SK-N-DZ (cell line): ENCODE measurements at regions not wholly inside any gene's neighbourhood (a gene's known extent, or its start where the extent isn't known, plus 50 kb on each side); places are given as distances from the start of the nearest gene placed in this dataset.
A peak's percentile ranks its signal among the peaks of the same experiment; 100 is the strongest.
"Not testable (repeated sequence)": the region's sequence is repeated elsewhere in the genome, so short reads cannot be mapped to it uniquely, and the experiment has no call there.

Experiments used
- DNase-seq: peaks from one replicate; pipeline ENCODE4 v3.0.0-alpha.2; 2015; ENCODE audit warnings: low spot score

DNA sequence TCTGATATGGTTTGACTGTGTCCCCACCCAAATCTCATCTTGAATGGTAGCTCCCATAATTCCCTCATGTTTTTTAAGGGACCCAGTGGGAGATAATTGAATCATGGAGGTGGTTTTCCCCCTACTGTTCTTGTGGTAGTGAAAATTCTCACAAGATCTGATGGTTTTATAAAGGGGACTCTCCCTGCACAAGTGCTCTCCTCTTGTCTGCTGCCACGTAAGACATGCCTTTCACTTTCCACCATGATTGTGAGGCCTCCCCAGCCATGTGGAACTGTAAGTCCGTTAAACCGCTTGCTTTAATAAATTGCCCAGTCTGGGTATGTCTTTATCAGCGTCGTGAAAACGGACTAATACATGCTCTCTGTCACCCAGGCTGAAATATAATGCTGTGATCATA is 200.9 kb upstream of the SLIT2 start:
- no peak for DNase-seq

DNA sequence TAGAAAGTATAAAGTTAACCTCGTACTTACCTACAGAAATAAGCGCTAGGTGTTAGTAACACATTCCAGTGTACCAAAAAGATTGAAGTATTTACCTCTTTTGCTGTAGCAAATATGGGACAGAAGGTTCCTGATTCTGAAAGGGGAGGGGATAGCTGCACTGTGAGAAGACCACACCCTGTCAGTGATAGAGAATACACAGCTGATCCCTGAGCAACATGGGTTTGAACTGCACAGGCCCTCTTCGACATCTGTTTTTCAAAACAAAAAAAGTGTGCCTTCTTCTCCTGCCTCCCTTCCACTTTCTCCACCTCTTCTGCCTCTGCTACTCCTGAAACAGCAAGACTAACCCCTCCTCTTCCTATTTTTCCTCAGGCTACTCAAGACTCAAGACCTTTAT is 201.8 kb upstream of the SLIT2 start:
- no peak for DNase-seq

DNA sequence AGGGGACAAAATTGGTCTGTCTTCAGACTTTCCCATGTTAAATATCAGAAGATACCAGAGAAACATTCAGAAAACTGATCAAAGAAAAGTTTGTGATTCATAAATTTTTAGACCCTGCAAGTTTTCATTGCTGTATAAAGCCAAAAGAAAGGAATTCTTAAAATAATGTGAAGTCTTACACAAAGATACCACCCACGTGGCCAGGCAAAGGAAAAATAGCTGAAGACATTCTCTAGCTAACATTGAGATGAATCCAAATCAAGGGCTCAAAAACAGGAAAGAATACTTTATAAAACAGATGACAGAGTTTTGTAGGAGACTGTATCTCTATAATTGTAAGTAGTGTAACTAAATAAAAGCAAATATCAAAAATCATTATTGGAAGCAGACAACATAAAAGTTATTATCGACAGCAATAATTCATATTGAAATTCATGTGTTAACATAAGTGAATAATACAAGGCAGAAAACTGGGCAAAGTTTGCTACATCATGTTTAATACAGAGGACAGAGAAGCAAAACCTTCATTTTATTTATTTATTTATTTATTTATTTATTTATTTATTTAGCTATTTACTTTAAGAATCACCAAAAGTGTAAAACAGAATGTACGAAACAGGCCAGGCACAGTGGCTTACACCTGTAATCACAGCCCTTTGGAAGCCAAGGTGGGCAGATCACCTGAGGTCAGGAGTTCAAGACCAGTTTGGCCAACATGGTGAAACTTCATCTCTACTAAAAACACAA is 204.6 kb upstream of the SLIT2 start:
- DNase-seq = no peak

DNA sequence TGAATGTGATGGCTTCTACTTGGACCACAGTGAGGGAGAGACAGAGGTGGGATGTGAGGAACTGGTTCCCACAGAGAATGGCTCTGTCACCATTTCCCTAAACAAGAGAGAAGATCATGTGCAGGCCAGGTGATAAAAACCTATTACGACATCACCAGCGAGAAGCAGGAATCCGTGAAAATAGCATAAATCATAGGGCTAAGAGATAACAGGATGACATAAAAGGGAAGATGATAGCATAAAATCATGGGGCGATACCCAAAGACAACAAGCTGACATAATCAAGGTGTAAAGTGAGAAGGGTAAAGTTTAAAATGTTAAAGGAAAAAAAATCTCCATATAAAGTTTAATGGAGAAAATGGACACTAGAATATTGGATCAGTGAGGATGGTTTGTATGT is 205.5 kb upstream of the SLIT2 start:
- DNase-seq = peak; percentile 56

DNA sequence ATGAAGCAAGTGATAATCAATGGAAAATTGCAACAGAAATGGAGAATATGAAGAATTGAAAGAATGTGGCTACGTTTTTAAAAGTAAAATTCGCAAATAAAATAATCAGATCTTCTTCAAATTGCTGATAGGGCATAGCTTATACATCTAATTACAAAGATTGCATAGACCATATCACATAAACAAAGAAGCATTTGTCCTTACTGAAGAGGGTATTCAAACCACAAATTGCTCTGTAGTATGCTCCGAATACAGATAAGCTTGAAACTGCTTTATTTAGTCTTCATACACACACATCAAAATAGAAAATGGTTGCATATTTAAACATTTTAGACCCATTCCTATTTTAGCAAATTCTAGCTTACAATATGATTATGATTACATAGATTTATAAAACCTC is 206.7 kb upstream of the SLIT2 start:
- no peak for DNase-seq

DNA sequence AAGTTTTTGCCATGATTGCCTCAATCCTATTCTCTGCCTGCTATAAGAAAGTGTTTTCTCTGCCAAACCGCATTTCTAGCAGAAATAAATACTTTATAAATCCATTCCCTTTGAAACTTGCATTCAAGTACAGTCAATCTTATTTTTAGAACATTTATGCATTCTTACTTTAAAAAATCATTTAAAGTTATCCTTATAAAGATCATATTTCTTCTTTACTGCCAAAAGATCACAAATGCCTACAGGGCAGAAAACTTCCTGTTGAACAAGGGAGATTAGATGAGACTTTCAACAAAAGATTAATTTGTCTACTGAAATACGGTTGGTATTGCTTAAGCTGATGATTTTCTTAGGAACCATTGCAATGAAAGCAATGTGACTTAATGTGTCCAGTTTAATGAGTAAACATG is 207.2 kb upstream of the SLIT2 start:
- DNase-seq = no peak

DNA sequence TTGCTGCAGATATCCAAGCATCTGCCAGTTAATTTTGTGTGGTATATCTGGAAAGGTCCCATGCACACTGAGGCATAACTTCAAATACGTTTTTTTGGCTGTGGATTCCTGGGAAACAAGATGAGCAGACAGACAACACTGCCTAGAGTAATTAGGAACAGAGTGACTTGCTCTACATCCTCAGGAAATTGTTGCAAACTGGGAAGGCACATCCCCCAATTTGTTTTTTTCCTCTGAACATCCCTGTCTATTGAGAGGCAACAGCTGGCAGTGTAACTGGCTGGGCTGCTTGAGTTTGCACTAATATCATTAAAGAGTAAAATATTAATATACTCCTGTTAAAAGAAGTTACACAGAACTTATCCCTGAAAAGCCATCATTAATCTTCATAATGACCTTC is 207.7 kb upstream of the SLIT2 start:
- DNase-seq = no peak

DNA sequence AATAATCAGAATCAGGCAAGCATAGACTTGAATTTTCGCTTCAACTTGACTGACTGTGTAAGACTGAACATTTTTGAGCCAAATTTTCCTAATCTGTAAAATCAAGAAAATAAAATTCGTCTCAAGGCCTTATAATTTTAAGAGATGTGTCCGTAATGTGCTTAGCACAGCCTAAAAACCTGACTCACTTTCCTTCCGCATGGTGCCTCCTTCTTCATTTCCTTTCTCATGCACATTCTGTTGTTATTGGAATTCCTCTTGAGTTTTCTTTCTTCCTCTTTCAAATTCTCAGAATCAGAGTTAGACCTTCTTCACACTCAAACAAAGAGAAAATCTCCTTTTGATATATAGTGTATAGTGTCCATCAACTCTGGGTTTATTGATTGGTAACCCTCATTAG is 208.9 kb upstream of the SLIT2 start:
- no peak for DNase-seq

DNA sequence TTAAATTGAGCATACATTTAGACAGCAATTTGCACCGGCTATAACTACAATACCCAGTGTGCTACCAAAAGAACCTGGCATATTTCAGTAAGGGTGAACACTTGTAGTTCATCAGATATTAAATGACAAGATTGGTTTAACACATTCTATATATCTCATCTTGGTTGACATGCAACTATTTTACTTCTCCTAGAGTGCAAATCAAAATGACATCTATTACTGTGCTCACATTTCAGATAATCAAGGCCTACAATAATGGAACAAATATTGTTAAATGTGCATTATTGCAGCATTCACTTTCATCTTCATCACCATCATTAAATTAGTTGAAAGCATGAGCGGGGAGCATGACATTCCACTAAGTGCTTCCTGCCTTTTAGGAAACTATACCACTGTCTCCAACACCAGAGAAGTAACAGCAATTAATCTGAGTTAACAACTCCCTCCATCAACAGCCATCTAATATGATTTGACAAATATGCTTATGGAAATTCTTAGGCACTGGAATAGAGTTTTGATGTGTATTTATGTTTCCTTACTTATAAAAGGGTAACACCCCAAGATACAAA is 209.8 kb upstream of the SLIT2 start:
- peak; percentile 24 for DNase-seq

DNA sequence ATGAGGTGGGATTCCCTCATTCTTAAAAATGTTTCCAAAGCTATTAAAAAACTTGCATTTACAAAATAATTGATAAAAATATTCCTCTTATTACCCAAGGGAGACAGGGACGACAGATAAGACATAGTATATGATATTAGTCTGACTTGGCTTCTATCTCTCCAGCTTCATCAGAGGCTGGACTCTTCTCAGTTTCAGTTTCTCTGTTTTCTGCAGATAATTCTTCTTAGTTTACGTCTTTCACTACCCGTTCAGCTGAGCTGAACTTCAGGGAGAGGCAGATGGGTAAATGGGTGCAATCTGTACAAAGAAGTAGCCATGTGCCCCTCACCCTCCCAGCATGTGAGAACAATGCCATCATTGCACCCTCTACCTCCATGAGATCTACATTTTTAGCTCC is 214.0 kb upstream of the SLIT2 start:
- DNase-seq = no peak

DNA sequence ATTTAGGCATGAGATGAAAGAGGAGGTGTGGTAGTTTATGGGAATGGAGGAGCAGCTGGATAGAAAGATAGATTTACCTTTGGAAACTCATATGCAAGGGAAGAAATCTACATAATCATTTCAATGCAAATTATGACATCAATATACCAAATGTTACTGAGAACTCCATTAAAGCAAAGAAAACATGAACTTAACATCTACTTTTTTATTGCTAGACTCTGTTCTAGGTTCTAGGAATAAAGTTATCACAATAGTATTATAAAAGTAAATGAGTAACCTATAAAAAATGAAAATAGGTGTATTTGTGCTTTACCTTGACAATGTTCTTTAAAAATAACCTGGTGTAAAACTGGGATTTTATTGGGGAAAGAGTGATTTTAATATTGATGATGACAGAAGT is 221.6 kb upstream of the SLIT2 start:
- DNase-seq = no peak

DNA sequence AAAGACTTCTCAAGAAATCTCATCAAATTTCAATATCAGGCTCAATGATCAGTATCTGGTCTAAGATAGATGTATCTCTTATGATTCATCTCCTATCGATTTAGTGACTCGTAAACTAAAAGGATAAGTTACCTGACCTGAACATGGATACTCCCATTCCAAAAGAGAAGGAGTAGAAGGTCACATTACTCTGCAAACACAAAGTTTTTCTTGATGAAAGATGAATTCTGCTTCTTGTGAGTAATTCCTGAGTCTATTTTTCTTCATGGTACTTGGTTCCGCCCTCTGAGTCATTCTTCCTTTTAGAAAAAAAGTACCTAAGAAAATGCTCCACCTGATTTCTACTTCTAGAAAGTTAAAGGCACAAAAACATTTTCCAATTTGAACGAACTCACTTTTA is 223.1 kb upstream of the SLIT2 start:
- no peak for DNase-seq

DNA sequence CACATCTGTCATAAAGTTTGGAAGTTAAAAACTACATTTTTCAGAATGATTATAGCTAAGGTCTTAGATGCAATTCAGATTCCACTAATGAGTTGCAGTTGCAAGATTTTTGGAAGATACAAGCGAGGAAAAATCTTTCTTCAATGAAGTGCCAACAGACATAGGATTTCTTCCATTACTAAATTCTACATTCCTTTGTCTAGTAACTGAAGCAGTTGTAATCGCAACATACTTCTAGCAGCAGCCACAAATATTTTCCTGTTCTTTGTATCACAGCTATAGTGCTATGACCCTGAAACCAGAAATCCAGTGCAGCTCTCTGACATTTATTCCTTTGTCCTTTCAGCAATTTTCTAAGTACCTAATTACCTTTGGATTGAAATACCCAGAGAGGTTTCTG is 225.2 kb upstream of the SLIT2 start:
- DNase-seq = no peak

DNA sequence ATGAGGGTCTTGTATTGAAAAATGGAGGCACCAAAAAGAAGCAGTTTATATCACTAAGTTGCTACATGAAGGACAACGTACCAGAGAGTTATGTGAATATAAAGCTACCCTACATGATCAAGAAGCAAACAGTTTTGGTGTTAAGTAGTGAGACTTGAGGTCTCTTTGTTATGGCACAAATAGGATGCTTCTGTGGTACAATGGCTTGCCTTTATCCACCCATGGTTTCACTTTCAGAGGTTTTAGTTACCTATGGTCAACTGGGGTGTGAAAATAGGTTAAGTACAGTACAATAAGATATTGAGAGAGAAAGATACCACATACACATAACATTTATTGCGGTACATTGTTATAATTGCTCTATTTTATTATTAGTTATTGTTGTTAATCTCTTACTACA is 229.2 kb upstream of the SLIT2 start:
- DNase-seq = no peak

DNA sequence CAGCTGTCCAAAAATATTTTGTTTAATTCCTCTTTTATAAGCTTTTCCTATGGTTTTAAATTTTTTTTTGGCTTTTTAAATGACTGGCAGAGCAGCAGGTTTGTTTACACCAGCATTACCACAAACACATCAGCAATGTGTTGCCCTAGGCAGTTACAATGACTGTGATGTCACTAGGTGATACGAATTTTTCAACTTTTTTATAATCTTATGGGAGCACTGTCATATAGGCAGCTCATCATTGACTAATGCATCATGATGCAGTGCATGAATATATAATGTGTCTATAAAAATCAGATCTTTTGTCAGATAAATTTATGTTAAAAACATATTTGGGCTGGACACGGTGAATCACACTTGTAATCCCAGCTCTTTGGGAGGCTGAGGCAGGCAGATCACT is 231.6 kb upstream of the SLIT2 start:
- no peak for DNase-seq

DNA sequence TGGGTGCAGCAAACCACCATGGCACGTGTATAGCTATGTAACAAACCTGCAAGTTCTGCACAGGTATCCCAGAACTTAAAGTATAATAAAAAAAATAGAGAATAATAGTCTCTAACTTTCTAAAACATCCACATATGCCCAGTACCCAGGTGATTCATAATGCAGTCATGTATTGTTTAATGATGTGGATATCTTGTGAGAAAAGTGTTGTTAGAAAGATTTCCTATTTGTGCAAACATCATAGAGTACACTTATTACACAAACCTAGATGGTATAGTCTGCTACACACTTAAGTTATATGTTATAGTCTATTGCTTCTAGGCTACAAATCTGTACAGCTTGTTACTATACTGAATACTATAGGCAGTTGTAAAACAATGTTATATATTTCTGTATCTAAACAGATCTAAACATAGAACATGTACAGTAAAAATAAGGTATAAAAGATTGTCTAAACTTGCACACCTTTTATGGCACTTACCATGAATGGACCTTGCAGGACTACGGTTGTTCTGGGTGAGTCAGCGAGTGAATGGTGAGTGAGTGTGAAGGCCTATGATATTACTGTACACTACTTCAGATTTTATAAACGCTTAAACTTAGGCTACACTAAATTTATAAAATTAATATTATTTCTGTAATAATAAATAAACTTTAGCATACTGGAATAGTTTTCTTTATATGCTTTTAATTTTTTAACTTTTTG is 232.2 kb upstream of the SLIT2 start:
- no peak for DNase-seq

DNA sequence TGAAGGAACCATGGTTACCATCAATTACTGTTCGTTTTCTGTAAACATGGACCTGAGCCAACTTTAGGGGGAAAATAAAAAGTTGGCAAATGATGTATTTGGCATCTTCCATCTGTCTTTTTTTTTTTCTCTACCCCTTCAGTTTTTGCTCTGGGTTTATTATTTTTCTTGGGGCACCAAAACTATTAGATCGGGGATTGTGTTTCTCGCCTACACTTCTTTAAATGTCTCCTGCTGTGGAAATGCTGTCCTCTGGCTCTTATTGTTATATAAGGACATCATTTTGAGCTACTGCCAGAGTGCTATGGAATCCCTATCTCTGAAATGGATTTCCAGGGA is 234.0 kb upstream of the SLIT2 start:
- DNase-seq = no peak

DNA sequence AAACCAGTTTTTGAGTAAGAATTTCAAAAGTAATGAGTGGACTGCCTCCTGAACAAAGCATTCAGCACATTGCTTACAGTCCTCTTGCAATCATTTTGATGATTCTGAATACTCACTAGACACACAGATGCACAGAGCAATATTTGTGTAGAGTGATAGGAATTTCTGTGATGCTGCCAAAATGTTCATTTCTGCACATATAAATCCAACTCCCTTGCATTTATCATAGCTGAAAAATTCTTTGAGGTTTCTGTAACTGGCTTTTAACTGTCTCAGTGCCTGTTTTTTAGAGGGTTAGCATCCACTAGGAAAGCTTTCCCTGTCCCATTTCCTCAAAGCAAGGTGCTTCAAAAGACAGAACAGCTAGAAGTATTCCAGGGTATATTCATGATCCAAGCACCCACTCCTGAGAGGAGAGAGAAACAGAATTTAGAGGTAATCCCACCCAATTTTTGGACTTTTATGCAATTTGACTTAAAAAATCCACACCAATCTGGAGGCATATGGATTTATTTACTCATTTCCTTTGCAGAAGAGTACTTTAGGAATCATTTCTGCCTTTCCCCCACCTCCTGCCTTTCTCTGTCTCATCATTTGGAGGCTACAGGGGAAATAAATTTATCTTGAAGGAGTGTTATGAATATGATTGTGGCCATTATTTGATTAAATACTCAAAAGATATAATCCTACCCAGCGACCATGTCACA is 234.5 kb upstream of the SLIT2 start:
- DNase-seq = no peak

DNA sequence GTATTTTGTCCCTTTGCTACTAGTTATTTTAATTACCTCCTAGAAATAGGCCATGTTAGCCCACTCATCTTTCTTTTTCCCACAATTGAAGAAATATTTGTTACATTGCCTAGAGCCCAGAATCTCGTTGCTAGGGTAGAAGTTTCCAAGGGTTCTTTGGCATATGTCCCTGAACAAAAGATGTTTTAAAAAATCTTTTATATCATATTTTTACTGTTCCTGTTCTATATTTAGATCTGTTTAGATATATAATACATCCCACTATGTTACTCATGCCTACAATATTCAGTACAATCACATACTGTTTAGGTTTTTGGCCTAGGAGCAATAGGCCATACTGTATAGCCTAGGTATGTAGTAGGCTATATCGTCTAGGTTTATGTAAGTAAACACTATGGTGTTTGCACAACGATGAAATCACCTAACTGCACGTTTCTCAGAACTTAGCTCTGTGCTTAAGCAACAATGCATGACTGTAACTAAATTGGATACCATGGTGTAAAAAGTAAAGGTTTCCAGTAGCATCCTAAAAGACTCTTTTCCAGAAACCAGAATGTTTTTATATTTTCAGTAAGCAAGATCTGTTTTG is 236.0 kb upstream of the SLIT2 start:
- no peak for DNase-seq

DNA sequence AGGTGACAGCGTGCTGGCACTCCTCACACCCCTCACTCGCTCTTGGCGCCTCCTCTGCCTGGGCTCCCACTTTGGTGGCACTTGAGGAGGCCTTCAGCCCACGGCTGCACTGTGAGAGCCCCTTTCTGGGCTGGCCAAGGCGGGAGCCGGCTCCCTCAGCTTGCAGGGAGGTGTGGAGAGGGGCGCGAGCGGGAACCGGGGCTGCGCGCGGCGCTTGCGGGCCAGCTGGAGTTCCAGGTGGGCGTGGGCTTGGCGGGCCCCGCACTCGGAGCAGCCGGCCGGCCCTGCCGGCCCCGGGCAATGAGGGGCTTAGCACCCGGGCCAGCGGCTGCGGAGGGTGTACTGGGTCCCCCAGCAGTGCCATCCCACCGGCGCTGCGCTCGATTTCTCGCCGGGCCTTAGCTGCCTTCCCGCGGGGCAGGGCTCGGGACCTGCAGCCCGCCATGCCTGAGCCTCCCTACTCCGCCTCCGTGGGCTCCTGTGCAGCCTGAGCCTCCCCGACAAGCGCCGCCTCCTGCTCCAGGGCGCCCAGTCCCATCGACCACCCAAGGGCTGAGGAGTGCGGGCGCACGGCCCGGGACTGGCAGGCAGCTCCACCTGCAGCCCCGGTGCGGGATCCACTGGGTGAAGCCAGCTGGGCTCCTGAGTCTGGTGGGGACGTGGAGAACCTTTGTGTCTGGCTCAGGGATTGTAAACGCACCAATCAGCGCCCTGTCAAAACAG is 247.7 kb upstream of the SLIT2 start:
- not testable (repeated sequence) for DNase-seq

DNA sequence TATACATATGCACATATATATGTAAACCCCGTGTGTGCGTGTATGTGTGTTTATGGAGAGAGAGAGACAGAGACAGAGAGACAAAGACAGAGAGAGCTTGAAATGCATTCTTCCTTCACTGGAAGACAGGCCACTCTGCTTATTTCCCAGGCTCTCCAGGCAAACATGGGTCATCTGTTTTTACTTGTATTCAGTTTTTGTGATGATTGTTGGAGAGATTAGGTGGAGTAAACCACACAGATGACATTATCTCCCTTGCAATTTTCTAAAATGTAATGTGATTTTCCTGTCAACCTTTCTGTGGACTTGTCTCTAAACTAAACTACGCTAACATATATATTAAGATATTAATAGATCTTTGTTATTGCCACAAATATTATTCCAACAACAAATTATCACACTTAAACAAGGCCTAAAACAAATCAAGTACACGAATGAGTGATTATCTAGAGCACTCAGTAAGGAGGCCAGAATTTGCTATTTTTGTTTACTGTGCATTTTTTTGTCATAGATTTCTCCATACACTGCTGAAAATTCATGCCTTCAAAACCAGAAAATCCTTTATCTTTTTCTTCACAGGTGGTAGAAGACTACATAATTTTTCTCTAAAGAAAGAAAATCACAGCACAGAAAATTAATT is 251.8 kb upstream of the SLIT2 start:
- peak; percentile 76 for DNase-seq
